HG03575 (cell line): ENCODE measurements at regions not wholly inside any gene's neighbourhood (a gene's known extent, or its start where the extent isn't known, plus 50 kb on each side); places are given as distances from the start of the nearest gene placed in this dataset.
A peak's percentile ranks its signal among the peaks of the same experiment; 100 is the strongest.

ENCODE experiments used
- ATAC-seq: cut with Tn5 transposase; IDR thresholded peaks from one replicate; pipeline ENCODE4 v1.9.1; 2021; ENCODE audit not compliant: unreplicated experiment, insufficient number of reproducible peaks, low FRiP score; ENCODE audit errors: extremely low read depth

- ATAC-seq, result peak; percentile 25
These were observed 299.7 kb downstream of the CWC27 start for GRCh38 chr5:65068410-65068809.

- no peak for ATAC-seq
These were observed 301.3 kb downstream of the CWC27 start for GRCh38 chr5:65070026-65070425.

- ATAC-seq, result no peak
These were observed 304.1 kb downstream of the CWC27 start for GRCh38 chr5:65072850-65073249.

- no peak for ATAC-seq
These were observed 304.5 kb downstream of the CWC27 start for GRCh38 chr5:65073250-65073661.

GRCh38 chr5:65075623-65076250, 307.0 kb downstream of the CWC27 start:
- no peak for ATAC-seq

- peak; percentile 46 for ATAC-seq
These were observed 307.6 kb downstream of the CWC27 start for GRCh38 chr5:65076251-65076869.

GRCh38 chr5:65077653-65078052, 308.9 kb downstream of the CWC27 start:
- no peak for ATAC-seq

- ATAC-seq, result no peak
These were observed 309.6 kb downstream of the CWC27 start for GRCh38 chr5:65078331-65078730.

- ATAC-seq, result no peak
These were observed 312.3 kb downstream of the CWC27 start for GRCh38 chr5:65081071-65081470.

- no peak for ATAC-seq
These were observed 316.2 kb downstream of the CWC27 start for GRCh38 chr5:65084795-65085515.

- ATAC-seq, result no peak
These were observed 316.8 kb downstream of the CWC27 start for GRCh38 chr5:65085516-65085850.

- ATAC-seq, result no peak
These were observed 317.6 kb downstream of the CWC27 start for GRCh38 chr5:65086234-65086890.

GRCh38 chr5:65087154-65087553, 318.4 kb downstream of the CWC27 start:
- no peak for ATAC-seq

- no peak for ATAC-seq
These were observed 325.5 kb downstream of the CWC27 start for GRCh38 chr5:65094279-65094678.

- no peak for ATAC-seq
These were observed 329.7 kb downstream of the CWC27 start for GRCh38 chr5:65098393-65098792.
